NK-92 (cell line): ENCODE measurements at regions not wholly inside any gene's neighbourhood (a gene's known extent, or its start where the extent isn't known, plus 50 kb on each side); places are given as distances from the start of the nearest gene placed in this dataset.

ENCODE experiments used
- DNase-seq: peaks from one replicate; lab custom pipeline; 2025; ENCODE audit not compliant: unreplicated experiment; lab: John Stamatoyannopoulos, UW

DNA sequence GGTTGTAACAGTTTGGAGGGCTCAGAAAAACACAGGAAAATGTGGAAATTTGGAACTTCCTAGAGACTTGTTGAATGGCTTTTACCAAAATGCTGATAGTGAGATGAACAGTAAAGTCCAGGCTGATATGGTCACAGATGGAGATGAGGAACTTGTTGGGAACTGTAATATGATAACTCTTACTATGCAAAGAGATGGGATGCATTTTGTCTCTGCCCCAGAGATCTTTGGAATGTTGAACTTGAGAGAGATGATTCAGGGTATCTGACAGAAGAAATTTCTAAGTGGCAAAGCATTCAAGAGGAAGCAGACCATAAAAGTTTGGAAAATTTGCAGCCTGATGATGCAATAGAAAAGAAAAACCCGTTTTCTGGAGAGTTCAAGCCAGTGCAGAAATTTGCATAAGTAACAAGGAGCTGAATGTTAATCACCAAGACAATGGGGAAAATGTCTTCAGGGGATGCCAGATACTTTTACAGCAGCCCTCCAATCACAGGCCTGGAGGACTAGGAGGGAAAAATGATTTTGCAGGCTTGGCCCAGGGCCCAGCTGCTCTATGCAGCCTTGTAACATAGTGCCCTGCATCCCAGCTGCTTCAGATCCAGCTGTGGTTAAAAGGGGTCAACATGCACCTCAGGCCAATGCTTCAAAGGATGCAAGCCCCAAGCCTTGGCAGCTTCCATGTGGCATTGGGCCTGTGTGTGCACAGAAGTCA, 572.7 kb upstream of the ATP2B1 start:
- DNase-seq, result no peak

DNA sequence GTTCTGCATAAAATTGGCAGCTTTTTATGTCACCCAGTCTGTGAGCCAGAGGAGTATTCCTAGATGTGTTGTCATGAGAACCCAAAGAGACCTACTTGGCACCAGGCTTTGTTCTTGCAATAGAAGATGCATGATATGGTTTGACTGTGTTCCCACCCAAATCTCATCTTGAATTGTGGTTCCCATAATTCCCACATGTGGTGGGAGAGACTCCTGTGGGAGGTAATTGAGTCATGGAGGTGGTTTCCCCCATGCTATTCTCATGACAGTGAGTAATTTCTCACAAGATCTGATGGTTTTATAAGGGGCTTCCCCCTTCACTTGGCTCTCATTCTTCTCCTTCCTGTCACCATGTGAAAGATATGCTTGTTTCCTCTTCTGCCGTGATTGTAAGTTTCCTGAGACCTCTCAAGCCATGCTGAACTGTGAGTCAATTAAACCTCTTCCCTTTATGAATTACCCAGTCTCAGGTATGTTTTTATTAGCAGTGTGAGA, 572.0 kb upstream of the ATP2B1 start:
- no peak for DNase-seq

DNA sequence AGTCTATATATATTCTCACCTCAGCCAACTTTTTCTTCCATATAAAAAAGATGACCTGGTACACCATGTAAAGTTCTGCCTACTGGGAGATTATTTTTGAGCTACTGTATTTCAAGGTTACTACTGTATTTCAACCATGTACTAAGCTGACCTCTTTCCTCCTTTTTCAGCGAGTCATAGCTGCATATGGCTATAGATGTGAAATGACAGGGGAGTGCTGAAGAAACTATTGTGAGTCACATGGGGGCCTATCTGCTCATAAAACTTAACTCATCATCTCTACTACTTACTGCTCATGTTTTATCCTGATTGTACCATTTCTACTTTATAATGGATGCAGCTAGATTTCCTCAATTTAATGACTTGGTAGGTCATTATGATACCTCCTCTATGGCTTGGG, 571.4 kb upstream of the ATP2B1 start:
- DNase-seq, result no peak

DNA sequence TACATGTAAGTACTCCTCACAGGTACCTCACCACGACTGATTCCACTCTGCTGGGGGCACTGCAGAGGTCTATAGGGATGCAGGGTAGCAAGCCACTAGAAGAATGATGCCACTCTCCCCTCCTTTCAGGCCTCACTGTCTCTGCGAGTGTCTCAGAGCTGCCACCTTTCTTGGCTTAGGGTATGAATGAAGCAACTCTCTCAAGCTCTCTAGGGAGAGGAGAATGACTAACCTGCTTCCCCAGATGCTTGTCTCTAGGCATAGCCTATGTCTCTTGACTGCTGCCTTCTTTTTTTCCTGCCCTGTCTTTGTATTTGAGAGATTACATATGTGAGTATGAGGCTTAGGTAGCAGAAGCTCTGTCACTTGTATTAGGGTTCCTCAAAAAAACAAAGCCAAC, 566.5 kb upstream of the ATP2B1 start:
- DNase-seq, result no peak

DNA sequence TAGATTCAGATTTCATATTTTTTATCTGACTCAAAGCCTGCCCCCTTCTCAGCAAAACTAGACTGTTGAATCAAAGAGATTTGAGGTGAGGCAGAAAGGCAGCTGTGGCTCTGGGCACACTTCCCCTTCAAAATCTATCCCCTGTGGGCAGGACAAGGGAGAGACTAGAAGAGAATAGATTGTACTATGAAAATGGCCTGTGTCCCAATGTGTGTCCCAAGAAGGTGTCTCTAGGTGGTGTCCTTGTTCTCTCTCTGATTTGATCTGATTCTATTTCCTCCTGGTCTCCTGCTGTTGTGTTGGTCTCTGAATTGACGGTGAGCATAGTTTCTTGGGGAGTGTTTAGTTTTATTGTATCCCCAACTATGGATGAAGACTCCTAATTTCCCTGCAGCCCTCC, 565.8 kb upstream of the ATP2B1 start:
- DNase-seq, result no peak

DNA sequence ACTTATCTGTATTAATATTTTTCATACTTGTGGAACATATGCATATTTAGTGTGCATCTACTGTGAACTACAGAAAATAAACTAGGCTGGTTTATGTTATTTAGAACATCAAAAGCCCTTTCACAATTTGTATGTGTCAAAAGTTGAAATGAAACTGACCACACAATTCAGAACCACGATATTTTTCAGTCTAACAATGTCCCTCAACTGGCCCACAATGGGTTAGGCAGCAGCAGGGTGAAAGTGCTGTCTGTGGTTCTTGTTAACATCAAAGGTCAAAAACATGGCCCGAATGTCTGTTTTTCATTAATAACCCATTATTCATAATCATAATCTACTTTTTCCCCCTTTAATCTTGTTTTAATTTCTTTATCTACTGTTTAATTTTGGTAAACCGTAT, 559.9 kb upstream of the ATP2B1 start:
- DNase-seq, result no peak

DNA sequence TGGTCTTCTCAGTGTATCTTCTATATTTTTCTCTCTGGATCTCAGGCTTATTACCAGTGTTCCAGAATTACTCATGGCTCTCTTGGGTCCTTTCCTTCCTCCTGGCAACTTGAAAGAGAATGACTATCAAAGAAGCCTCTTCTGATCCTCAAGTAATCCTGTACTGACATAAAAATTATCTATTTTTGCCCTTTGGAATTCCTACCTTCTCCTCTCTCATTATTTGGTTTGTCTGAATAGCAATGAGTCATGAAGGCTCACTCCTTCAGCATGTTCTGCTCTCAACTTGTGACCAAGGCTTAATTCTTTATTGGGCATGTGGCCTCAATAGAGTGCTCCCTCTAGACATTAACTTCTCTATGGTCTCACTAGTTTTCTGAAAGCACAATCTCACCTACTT, 553.6 kb upstream of the ATP2B1 start:
- DNase-seq, result no peak

DNA sequence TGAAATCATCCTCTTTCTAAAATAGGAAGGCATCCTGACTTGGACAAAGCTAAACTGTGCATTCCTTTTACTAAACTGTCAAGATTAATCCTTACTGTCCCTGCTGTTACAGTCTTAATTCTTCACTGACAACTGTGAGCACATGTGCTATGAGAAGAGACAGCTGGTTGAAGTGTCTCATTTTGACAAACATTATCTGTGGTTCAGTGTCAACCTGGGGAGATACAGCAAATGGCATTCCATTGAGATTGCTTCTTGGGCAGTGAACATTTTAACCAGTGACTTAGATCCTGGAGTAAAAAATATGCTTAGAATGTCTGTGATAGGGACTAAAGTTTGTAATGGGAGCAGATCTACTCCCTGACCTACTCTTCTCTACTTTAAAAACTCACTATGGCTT, 552.6 kb upstream of the ATP2B1 start:
- no peak for DNase-seq

DNA sequence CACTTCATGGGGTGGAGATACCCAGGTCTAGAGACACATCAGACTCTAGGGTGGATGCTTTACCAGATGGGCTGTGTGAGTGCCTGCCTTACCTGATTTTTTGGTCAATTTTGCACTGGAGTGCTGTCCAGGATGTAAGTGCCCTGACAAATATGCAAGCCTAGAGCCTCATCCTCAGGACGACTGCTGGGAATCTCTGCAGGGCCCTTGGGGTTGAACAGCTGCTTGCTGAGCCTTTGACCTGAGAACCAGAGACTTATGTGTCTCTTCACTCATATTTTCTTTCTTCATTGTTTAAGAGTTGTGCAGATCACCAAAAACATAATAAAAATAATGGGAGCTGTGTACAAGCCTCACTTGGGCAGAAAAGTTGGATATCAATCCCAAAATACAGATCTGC, 551.5 kb upstream of the ATP2B1 start:
- DNase-seq, result no peak

DNA sequence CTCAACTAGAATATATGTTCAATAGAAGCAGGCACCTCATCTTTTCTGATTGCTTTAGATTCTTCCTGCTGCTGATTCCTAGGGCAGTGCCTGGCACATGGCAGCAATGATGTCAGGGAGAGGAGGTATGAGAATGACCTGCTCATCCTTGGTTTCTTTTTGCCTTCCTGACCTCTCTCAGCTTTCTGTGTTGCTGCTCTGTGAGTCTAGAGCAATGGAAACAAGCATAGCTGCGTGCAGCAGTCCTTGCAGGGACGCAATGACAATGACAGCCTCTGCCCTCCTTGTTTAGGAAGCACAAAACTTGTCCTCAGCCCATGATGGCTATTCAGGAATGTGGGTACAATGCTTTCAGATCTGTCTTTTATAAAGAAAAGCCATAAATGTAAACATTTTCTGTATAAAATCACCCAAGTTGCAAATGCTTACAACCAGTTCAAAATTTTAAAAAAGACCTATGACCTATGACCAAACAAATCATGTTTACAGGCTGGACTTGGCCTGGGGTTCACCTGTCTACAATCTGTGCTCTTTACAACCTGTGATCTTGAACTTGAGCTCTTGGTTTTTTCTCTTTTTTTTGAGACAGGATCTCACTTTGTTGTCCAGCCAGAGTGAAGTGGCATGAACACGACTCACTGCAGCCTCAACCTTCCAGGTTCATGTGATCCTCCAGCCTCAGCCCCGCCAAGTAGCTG, 549.4 kb upstream of the ATP2B1 start:
- no peak for DNase-seq

DNA sequence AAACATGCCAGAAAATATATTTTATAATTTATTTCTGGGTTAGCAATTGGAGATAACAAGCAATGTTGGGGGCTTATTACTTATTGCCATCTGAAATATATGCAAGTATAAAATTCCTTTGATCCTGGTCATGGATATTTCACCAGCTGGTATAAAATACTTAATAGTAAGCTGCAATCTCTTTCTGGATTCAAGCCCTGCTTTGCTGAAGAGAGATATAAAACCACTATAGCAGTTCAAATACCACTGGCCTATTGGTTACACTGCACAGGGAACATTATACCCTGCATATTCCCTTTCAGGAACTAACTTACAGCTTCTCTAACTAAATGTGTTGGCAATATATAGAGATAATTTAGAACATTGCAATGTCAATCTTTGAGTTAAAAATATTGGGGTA, 546.2 kb upstream of the ATP2B1 start:
- DNase-seq, result no peak

DNA sequence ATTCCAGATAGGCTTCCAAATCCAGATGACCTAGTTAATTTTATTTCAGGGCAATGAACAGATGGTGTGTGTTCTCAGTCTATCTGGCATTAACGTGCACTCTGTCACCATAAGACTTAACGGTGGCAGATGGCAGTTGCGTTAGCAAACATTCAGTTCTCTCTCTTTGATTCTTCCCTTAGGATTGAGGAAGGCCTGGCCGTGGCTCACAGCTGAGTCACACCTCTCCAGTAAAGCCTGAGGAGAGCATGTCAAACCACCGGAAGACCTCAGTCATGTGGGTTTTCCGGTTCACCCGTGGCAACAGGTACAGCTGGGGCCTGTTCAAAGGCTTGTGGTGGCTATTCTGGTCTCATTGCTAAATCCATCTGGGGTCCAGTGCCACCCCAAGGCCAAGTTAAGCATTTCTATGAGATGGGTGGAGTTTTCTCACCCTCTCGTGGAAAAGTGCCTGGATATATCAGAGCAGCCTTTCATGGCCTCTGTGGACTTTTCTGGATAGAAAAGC, 545.1 kb upstream of the ATP2B1 start:
- DNase-seq, result no peak

DNA sequence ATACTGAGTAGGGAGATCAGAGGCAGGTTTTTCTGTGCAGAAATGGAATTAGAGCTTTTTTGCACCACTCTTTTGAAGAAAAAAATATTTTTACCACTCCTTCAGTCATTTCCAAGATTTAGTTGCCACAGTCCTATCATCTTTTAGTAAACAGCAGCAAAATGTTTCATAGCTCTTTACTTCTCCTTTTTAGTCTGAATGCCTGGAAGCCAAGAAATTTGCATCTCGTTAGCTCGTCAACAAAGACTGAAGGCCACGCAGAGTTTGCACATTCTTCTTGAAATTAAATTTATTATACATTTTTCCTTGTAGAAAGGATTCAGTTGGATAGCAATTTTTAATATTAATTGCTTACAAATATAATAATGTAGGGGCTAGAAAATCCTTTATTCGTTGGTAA, 544.5 kb upstream of the ATP2B1 start:
- no peak for DNase-seq

DNA sequence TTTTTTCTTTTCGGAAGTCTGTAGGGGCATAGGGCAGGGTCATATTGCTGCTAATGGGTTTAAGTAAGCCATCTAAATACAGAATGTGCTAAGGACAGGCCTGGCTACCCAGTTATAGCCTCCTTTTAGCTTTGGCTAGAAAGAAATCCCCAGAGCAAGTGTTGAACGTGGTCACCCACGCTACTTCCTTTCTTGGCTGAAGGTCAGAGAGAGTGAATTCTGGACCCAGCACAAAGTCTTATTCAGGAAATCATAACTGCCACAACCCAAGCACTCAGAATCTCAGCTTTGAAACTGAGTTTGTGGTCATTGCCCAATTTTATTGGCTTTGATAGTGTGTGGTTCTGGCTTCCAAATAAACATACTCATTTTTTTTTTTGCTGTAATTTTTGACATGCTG, 542.1 kb upstream of the ATP2B1 start:
- DNase-seq, result no peak

DNA sequence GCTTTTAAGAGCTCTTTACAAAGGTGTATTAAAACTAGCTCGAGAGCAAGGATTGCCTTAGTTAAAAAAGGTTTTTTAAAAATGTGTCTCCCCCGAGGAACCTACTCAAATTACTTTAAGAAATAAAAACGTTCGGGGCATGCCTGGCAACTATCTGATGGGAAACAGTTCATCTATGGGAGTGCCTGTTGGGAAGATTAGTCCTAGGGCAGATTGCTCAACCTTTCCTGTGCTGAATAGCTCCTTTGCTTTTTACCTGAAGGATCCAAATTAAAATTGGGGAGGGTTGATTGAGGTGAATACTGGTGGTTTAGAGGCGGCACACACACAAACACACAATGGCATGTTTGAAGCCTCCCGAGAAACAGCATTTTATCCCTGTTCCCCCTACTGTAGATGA, 541.4 kb upstream of the ATP2B1 start:
- no peak for DNase-seq

DNA sequence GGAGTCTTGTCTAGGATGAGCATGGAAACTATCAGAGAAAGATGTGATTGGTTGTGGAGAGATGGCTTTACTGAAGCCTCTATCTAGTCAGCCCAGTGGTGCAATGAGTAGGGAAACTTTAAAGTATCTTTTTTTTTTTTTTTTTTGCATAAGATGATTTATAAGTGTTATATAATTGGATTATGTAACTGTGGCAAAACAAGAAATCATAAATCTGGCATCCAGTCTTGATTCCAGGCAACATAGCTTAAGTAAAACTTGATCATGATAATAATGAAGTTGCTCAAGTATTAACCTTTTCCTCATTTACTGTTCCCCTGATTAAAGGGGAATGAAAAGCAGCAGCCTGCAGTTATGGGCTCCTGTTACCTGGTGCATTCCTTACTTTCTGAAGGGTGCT, 538.0 kb upstream of the ATP2B1 start:
- no peak for DNase-seq

DNA sequence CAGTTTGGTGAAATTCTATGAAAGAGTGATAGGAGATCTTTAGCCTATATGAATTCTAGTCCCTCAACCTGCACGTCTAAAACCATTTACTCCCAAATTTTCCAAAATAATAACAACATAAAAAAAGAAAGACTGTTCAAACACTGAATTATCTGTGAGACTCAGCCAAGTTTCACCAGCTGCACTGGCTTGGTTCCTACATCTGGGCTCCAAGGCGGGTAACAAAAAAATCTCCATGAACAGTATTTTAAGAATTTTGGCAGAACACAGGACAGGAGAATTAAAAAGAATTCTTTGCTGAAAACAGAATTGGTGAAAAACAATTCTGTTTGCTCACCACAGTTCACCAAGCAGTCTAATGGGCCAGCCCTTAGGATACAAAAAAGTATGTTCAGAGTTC, 536.8 kb upstream of the ATP2B1 start:
- no peak for DNase-seq

DNA sequence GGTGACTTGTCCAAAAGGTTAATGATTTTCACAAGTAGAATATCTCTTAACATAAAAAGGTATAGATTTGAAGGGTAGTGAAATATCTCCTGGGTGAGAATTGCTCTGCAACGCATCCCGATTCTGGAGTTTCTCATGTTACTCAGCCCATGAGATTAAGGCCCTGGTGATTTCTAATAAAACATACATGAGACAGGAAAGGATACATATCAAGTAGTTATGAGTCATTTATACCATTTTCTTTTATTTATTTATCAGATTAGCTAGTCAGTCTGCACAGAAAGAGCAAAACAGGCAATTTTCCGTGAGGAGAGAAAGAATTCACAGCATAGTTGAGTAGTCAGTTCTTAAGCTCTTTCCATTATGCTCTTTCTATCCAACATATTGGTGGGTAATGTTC, 535.6 kb upstream of the ATP2B1 start:
- DNase-seq, result no peak

DNA sequence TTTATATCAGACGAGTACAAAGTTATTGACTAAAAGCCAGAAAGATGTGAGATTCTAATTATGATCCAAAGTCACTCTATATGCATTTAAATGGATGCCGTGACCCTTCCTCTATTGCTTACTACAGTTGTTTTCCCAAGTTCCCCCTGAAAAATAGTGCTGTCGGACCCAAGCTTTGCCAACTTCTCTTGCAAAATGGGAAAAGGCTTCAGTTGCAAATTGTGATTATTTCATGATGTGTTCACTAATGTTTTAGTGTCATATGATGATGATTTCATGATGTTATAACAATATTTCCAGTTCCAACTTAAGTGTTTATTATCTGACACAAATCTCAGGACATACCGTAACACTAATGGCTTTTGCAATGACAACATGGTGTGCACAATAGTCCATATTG, 534.6 kb upstream of the ATP2B1 start:
- no peak for DNase-seq

DNA sequence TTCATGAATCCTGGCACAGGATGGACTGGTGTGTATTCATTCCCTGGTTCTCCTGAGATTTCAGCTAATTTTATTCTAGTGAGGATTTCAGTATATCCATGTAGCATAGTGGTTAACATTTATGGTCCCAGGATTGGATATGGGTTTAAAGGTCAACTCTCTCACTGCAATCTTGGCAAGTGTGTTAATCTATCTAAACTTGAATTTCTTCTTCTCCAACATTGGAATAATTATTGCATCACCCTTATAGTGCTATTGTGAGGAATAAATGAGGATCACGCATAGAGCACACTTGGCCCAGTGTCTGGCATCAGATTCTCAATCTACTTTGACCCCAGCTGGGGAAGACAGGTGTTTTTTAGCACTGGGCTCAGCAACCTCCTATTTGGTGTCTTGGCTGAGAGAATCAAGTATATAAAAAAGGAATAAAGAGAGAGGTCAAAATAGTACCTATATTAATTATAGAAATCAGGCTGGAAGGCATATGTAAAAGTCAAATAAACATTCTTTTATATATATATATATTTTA, 531.2 kb upstream of the ATP2B1 start:
- DNase-seq, result no peak

DNA sequence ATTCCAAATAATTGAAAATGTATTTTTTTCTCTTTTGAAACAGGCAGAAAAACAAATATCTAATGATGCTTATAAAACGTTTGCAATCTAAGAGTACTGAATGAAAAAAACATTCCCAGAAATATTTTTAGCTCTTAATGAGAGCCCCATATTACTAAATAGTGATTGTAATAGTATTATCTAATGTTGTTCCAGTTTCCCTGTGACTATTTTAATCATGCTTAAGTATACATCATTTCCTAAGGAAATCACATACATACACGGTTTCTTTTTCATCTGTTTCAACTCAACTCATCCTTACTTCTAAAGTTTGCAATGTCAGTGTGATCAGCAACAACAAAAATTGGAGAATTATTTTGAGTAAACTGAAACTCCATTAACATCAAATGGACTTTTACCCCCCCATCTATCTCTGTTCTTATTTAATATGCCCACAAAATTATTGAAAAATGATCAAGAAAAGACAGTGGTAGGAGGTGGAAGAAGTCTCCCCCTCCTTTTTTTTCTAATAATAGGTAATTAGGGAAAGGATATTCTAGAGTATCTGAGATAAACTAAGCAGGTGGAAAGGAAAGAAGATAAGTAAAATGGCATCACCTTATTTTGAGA, 530.1 kb upstream of the ATP2B1 start:
- no peak for DNase-seq

DNA sequence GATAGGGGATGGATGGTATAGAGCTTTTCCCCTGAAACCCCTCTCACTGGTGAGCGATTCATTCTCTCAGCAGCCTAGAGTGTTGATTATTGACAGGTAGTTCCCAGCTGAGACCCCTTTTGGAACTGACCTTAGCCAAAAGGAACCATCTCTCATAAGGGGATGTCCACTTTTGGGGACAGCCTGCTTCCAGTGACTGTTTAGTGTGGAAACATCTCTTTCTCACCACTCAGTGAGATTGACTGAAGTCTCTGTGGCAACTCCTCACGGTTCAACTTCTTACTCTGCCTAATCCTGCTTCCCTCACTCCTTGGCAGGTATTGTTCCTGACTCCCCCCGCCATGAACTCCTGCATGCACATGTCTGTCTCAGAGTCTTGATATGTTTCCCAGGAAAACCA, 529.2 kb upstream of the ATP2B1 start:
- no peak for DNase-seq
